Smooth muscle cell (in vitro differentiated cells): ENCODE measurements at regions not wholly inside any gene's neighbourhood (a gene's known extent, or its start where the extent isn't known, plus 50 kb on each side); places are given as distances from the start of the nearest gene placed in this dataset.

ENCODE experiments used
- DNase-seq: peaks from one replicate; lab custom pipeline; 2025; ENCODE audit not compliant: unreplicated experiment; lab: John Stamatoyannopoulos, UW
- H2AFZ ChIP-seq: fragments of 200-600 bp; sonication (generic); 2 replicates; pipeline ENCODE4 v1.6.0; 2016; ENCODE audit warnings: antibody characterized with exemption, low read depth, mild to moderate bottlenecking
- H3F3A ChIP-seq: fragments of 200-600 bp; sonication (generic); 2 replicates; pipeline ENCODE4 v1.6.0; 2017; ENCODE audit warnings: antibody characterized with exemption, low read depth
- H3K27ac ChIP-seq: fragments of 200-600 bp; sonication (generic); 2 replicates; pipeline ENCODE4 v1.5.1; 2016; ENCODE audit warnings: low read depth, mild to moderate bottlenecking
- H3K27me3 ChIP-seq: fragments of 200-600 bp; sonication (generic); 2 replicates; pipeline ENCODE4 v1.6.1; 2016; ENCODE audit warnings: low read depth, mild to moderate bottlenecking
- H3K36me3 ChIP-seq: fragments of 200-600 bp; sonication (generic); 2 replicates; pipeline ENCODE4 v1.5.1; 2016; ENCODE audit warnings: low read depth
- H3K4me1 ChIP-seq: fragments of 200-600 bp; sonication (generic); 2 replicates; pipeline ENCODE4 v1.5.1; 2016; ENCODE audit warnings: low read depth
- H3K4me2 ChIP-seq: fragments of 200-600 bp; sonication (generic); 2 replicates; pipeline ENCODE4 v1.6.0; 2016; ENCODE audit warnings: mild to moderate bottlenecking
- H3K4me3 ChIP-seq: fragments of 200-600 bp; sonication (generic); 2 replicates; pipeline ENCODE4 v1.5.1; 2016; ENCODE audit warnings: mild to moderate bottlenecking
- H3K79me2 ChIP-seq: fragments of 200-600 bp; sonication (generic); 2 replicates; pipeline ENCODE4 v1.6.0; 2016; ENCODE audit warnings: low read depth, mild to moderate bottlenecking
- H3K9ac ChIP-seq: fragments of 200-600 bp; sonication (generic); 2 replicates; pipeline ENCODE4 v1.6.0; 2016; ENCODE audit warnings: low read depth
- H3K9me3 ChIP-seq: fragments of 200-600 bp; sonication (generic); replicated peaks from 2 replicates; pipeline ENCODE4 v1.5.1; 2016; ENCODE audit warnings: low read depth
- H4K20me1 ChIP-seq: fragments of 200-600 bp; sonication (generic); 2 replicates; pipeline ENCODE4 v1.6.0; 2016; ENCODE audit warnings: low read depth
- CTCF ChIP-seq: fragments of 200-600 bp; sonication (generic); IDR thresholded peaks from 2 replicates; pipeline ENCODE4 v1.5.1; 2017; ENCODE audit warnings: borderline replicate concordance, mild to moderate bottlenecking, antibody characterized with exemption; ENCODE audit not compliant: insufficient read depth, poor library complexity, severe bottlenecking
- WGBS: methylation state at CpG from one replicate; pipeline ENCODE4 v1.1.7; 2016; ENCODE audit warnings: low lambda C conversion rate; 5-methylcytosine and 5-hydroxymethylcytosine counted together

DNA sequence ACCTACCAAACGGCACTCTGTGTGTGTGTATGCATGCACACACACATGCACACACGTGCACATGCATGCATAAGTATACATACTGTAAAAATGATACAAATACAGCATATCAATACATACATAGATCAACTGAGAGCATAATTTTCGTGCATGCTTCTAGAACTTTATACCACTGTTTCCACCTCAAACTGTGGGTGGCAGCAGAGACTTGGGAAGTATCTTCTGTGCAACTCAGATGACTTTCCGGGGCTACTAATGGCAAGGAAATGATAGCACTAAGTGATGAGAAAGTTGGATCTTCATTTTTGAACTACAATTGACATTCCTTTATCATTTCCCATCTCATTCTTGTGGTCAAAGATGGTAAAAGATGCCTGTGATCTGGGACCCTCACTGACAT is 570.7 kb downstream of the REEP3 start:
- H3F3A ChIP-seq, result no peaks in the 10 kb centered on the region
- peak; percentile 34 for TF ChIP-seq CTCF
- no peak overlapping the region for H2AFZ ChIP-seq
- H3K9me3 ChIP-seq, result no peaks in the 10 kb centered on the region
- H4K20me1 ChIP-seq, result no peaks in the 10 kb centered on the region
- no peak overlapping the region for H3K4me3 ChIP-seq
- H3K27ac ChIP-seq, result no peak overlapping the region
- no peak for DNase-seq
- no peaks in the 10 kb centered on the region for H3K79me2 ChIP-seq
- no peaks in the 10 kb centered on the region for H3K4me1 ChIP-seq
- H3K4me2 ChIP-seq, result no peak overlapping the region
- no peaks in the 10 kb centered on the region for H3K27me3 ChIP-seq
- no peaks in the 10 kb centered on the region for H3K36me3 ChIP-seq
- 47% methylated on average over 4 of the region's 4 CpGs for WGBS
- H3K9ac ChIP-seq, result no peak overlapping the region

DNA sequence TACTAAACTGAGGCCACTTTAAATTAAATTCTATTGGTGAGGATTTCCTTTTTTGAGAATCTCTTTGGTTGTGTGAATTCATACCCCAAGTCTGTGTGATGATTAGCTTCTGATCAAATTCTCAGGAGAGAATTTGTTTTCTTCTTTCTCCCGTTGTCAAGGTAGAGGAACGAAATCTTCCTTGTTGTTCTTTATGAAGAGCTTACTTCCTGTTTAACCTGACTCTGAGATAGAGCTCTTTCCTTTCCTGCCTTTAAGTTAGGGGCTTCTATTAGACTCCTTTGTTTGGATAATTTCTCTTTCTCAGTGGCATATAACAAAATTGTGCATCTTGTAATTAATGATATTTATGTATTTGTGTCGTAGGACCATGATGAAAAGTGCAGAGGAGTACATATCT is 572.1 kb downstream of the REEP3 start:
- Histone ChIP-seq H3K9me3 (no peaks in the 10 kb centered on the region), H3F3A (no peaks in the 10 kb centered on the region), H4K20me1 (no peaks in the 10 kb centered on the region), H3K27me3 (no peaks in the 10 kb centered on the region), H3K4me3 (no peak overlapping the region), H3K9ac (no peak overlapping the region), H2AFZ (no peak overlapping the region), H3K4me1 (no peaks in the 10 kb centered on the region), H3K4me2 (no peak overlapping the region), H3K27ac (no peak overlapping the region), H3K36me3 (no peaks in the 10 kb centered on the region), H3K79me2 (no peaks in the 10 kb centered on the region)
- DNase-seq, result no peak
- TF ChIP-seq CTCF, result no peak
- WGBS, result 89% methylated on average over 3 of the region's 3 CpGs

DNA sequence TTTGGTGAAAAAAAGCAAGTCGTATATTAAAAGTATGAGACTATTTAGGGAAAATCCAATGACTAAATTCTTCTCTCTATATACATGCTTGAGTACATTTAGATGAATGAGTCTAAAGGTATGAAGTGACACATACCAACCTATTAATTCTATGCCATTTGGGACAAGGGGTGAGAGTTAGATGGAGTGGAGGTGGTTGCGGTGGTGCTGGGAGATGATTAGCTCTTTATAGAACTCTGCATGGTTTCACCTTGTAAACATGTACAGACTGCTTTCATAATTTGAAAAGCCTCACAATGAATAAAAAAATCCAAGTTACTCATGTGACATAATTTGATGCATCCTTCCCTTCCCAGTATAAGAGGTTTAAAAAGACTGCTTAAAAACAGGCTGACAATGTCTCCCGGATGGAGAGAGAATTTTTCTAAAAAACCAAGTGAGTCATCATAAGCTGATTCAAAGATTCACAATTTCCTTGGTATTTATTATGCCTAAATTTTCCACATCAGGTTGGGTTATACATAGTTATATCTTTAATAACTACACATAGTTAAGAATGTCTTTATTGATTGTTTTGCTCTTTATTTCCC is 572.8 kb downstream of the REEP3 start:
- Histone ChIP-seq H3K27ac (no peak overlapping the region), H4K20me1 (no peaks in the 10 kb centered on the region), H3K9me3 (no peaks in the 10 kb centered on the region), H3K36me3 (no peaks in the 10 kb centered on the region), H3K4me2 (no peak overlapping the region), H3K79me2 (no peaks in the 10 kb centered on the region), H3K4me1 (no peaks in the 10 kb centered on the region), H3K27me3 (no peaks in the 10 kb centered on the region), H3F3A (no peaks in the 10 kb centered on the region), H3K4me3 (no peak overlapping the region), H3K9ac (no peak overlapping the region), H2AFZ (no peak overlapping the region)
- no peak for TF ChIP-seq CTCF
- WGBS, result 86% methylated on average over 3 of the region's 3 CpGs
- no peak for DNase-seq

DNA sequence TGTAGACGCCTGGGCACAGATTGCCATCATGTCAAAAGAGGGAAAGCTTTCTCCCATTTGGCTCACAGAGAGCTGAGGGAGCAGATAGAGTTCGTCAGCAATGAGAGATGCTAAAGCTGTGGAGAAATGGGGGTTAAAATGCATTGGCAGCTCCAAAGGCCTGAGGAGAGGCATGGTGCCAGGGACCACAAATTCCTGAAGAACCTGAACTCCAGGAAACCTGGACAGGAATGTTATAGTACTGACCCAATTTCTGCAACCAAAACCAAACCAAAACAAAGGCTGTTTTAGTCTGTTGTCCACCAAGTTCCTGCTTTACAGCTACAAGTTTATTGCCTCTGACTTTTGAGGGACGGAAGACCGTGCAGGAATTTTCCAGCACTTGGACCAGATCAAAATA is 575.7 kb downstream of the REEP3 start:
- no peak for TF ChIP-seq CTCF
- H2AFZ ChIP-seq, result no peak overlapping the region
- H3K9ac ChIP-seq, result no peak overlapping the region
- no peak for DNase-seq
- H3K4me2 ChIP-seq, result no peak overlapping the region
- WGBS, result 95% methylated on average over 4 of the region's 4 CpGs
- H3K36me3 ChIP-seq, result no peaks in the 10 kb centered on the region
- no peaks in the 10 kb centered on the region for H3K27me3 ChIP-seq
- no peaks in the 10 kb centered on the region for H4K20me1 ChIP-seq
- no peaks in the 10 kb centered on the region for H3F3A ChIP-seq
- no peaks in the 10 kb centered on the region for H3K79me2 ChIP-seq
- H3K4me1 ChIP-seq, result no peaks in the 10 kb centered on the region
- H3K27ac ChIP-seq, result no peak overlapping the region
- H3K9me3 ChIP-seq, result no peaks in the 10 kb centered on the region
- H3K4me3 ChIP-seq, result no peak overlapping the region
